ENCODE measurements at regions not wholly inside any gene's neighbourhood (a gene's known extent, or its start where the extent isn't known, plus 50 kb on each side); places are given as distances from the start of the nearest gene placed in this dataset.

GRCh38 chr11:69355959-69356702 is 62.2 kb downstream of the MYEOV start:
- TF ChIP-seq POLR2AphosphoS5 (IDR thresholded peaks at IDR 0.05) (no peak), CTCF (IDR thresholded peaks at IDR 0.05) (no peak), POLR2A (IDR thresholded peaks at IDR 0.05; ENCODE audit: low read depth) (no peak), EP300 (IDR thresholded peaks at IDR 0.05) (no peak)
- DNase-seq (ENCODE audit: extremely low spot score): peak; percentile 42
- intact Hi-C loops (cut with DNase I): no loop called here
- no peak overlapping the region for H3K27ac ChIP-seq (replicated peaks in 1 of 4)
- 78% methylated on average over 8 of the region's 8 CpGs for WGBS
- peaks cover 0 to 9% (median 7%) of the 10 kb centered on the region in 4 donors for H3K9me3 ChIP-seq
- H3K4me3 ChIP-seq: no peak overlapping the region
- H3K4me1 ChIP-seq: no peaks in the 10 kb centered on the region
- no peaks in the 10 kb centered on the region for H3K36me3 ChIP-seq
- peaks cover 0 to 55% (median 0%) of the 10 kb centered on the region in 4 donors for H3K27me3 ChIP-seq

GRCh38 chr11:69356703-69357457 is 62.9 kb downstream of the MYEOV start:
- Histone ChIP-seq H3K4me1 (no peaks in the 10 kb centered on the region), H3K27ac (replicated peaks in 1 of 4) (no peak overlapping the region), H3K4me3 (no peak overlapping the region), H3K36me3 (no peaks in the 10 kb centered on the region), H3K27me3 (peaks cover 0 to 55% (median 0%) of the 10 kb centered on the region in 4 donors), H3K9me3 (peaks cover 0 to 9% (median 7%) of the 10 kb centered on the region in 4 donors)
- intact Hi-C loops (cut with DNase I): no loop called here
- WGBS: 69% methylated on average over 12 of the region's 15 CpGs
- TF ChIP-seq EP300 (IDR thresholded peaks at IDR 0.05) (no peak), POLR2AphosphoS5 (IDR thresholded peaks at IDR 0.05) (no peak), POLR2A (IDR thresholded peaks at IDR 0.05; ENCODE audit: low read depth) (no peak), CTCF (IDR thresholded peaks at IDR 0.05) (no peak)
- DNase-seq (ENCODE audit: extremely low spot score): peak; percentile 45

GRCh38 chr11:69357458-69358397 is 63.8 kb downstream of the MYEOV start:
- 86% methylated on average over 18 of the region's 18 CpGs for WGBS
- Histone ChIP-seq H3K27ac (replicated peaks in 1 of 4) (no peak overlapping the region), H3K36me3 (no peaks in the 10 kb centered on the region), H3K4me3 (no peak overlapping the region), H3K4me1 (no peaks in the 10 kb centered on the region), H3K27me3 (peaks cover 0 to 55% (median 0%) of the 10 kb centered on the region in 4 donors), H3K9me3 (peaks cover 0 to 9% (median 7%) of the 10 kb centered on the region in 4 donors)
- intact Hi-C loops (cut with DNase I): no loop called here
- TF ChIP-seq POLR2AphosphoS5 (IDR thresholded peaks at IDR 0.05) (no peak), POLR2A (IDR thresholded peaks at IDR 0.05; ENCODE audit: low read depth) (no peak), CTCF (IDR thresholded peaks at IDR 0.05) (no peak), EP300 (IDR thresholded peaks at IDR 0.05) (no peak)
- DNase-seq (ENCODE audit: extremely low spot score): peak; percentile 87

GRCh38 chr11:69358398-69359020 is 64.6 kb downstream of the MYEOV start:
- intact Hi-C loops (cut with DNase I): no loop called here
- Histone ChIP-seq H3K36me3 (no peaks in the 10 kb centered on the region), H3K9me3 (peaks cover 0 to 9% (median 7%) of the 10 kb centered on the region in 4 donors), H3K27me3 (peaks cover 0 to 47% (median 0%) of the 10 kb centered on the region in 4 donors), H3K4me3 (no peak overlapping the region), H3K27ac (replicated peaks in 1 of 4) (no peak overlapping the region), H3K4me1 (no peaks in the 10 kb centered on the region)
- peak; percentile 70 for DNase-seq (ENCODE audit: extremely low spot score)
- 80% methylated on average over 3 of the region's 8 CpGs for WGBS
- TF ChIP-seq POLR2A (IDR thresholded peaks at IDR 0.05; ENCODE audit: low read depth) (no peak), POLR2AphosphoS5 (IDR thresholded peaks at IDR 0.05) (no peak), EP300 (IDR thresholded peaks at IDR 0.05) (no peak), CTCF (IDR thresholded peaks at IDR 0.05) (no peak)

Measured in esophagus muscularis mucosa (tissue), 4 donors.